Nephron (organoid): ENCODE measurements at regions not wholly inside any gene's neighbourhood (a gene's known extent, or its start where the extent isn't known, plus 50 kb on each side); places are given as distances from the start of the nearest gene placed in this dataset.

Experiments used
- H3K27ac Mint-ChIP-seq, 3 experiments: 2 replicates each; pipeline ENCODE4 v1.8.0; 2020; ENCODE audit warnings: mixed read lengths in 3 of 3, mild to moderate bottlenecking in 2 of 3, moderate library complexity in 1 of 3
- H3K27me3 Mint-ChIP-seq: 2 replicates; pipeline ENCODE4 v1.8.0; 2021; ENCODE audit warnings: low read depth, mild to moderate bottlenecking, moderate library complexity, mixed read lengths
- H3K36me3 Mint-ChIP-seq: 2 replicates; pipeline ENCODE4 v1.8.0; 2020; ENCODE audit warnings: low read depth, mixed read lengths
- H3K4me1 Mint-ChIP-seq: 2 replicates; pipeline ENCODE4 v1.8.0; 2020; ENCODE audit warnings: mixed read lengths
- H3K4me3 Mint-ChIP-seq, 3 experiments: 2 replicates each; pipeline ENCODE4 v1.8.0; 2020; ENCODE audit warnings: mild to moderate bottlenecking in 3 of 3, mixed read lengths in 3 of 3, moderate library complexity in 2 of 3
- H3K9me3 Mint-ChIP-seq: 2 replicates; pipeline ENCODE4 v1.8.0; 2020; ENCODE audit warnings: mixed read lengths
- CTCF ChIP-seq, 3 experiments: fragments of 200-600 bp; sonication (generic); IDR thresholded peaks; one replicate each; pipeline ENCODE4 v1.5.0; 2021; ENCODE audit warnings: antibody characterized with exemption in 3 of 3; ENCODE audit not compliant: unreplicated experiment in 3 of 3

GRCh38 chr18:40048886-40049650, 1906.0 kb upstream of the PIK3C3 start:
- H3K4me1 Mint-ChIP-seq, result no peaks in the 10 kb centered on the region
- H3K27me3 Mint-ChIP-seq, result no peaks in the 10 kb centered on the region
- no peak for TF ChIP-seq CTCF (IDR thresholded peaks at IDR 0.05; ENCODE audit: unreplicated experiment in 3 of 3)
- no peaks in the 10 kb centered on the region for H3K36me3 Mint-ChIP-seq
- H3K9me3 Mint-ChIP-seq, result peaks cover 3% of the 10 kb centered on the region
- H3K27ac Mint-ChIP-seq, result no peak overlapping the region
- no peak overlapping the region for H3K4me3 Mint-ChIP-seq

GRCh38 chr18:40048253-40048652, 1906.8 kb upstream of the PIK3C3 start:
- Mint-ChIP-seq H3K9me3 (peaks cover 3% of the 10 kb centered on the region), H3K4me3 (no peak overlapping the region), H3K4me1 (no peaks in the 10 kb centered on the region), H3K27ac (no peak overlapping the region), H3K27me3 (no peaks in the 10 kb centered on the region), H3K36me3 (no peaks in the 10 kb centered on the region)
- TF ChIP-seq CTCF (IDR thresholded peaks at IDR 0.05; ENCODE audit: unreplicated experiment in 3 of 3), result no peak

GRCh38 chr18:40046596-40046995, 1908.4 kb upstream of the PIK3C3 start:
- no peak for TF ChIP-seq CTCF (IDR thresholded peaks at IDR 0.05; ENCODE audit: unreplicated experiment in 3 of 3)
- no peak overlapping the region for H3K4me3 Mint-ChIP-seq
- H3K36me3 Mint-ChIP-seq, result no peaks in the 10 kb centered on the region
- H3K27me3 Mint-ChIP-seq, result no peaks in the 10 kb centered on the region
- H3K27ac Mint-ChIP-seq, result no peak overlapping the region
- no peaks in the 10 kb centered on the region for H3K4me1 Mint-ChIP-seq
- H3K9me3 Mint-ChIP-seq, result peaks cover 3% of the 10 kb centered on the region

- Mint-ChIP-seq H3K4me3 (no peak overlapping the region), H3K4me1 (no peaks in the 10 kb centered on the region), H3K36me3 (no peaks in the 10 kb centered on the region), H3K27me3 (peaks cover 5% of the 10 kb centered on the region), H3K9me3 (peaks cover 3% of the 10 kb centered on the region), H3K27ac (no peak overlapping the region)
- TF ChIP-seq CTCF (IDR thresholded peaks at IDR 0.05; ENCODE audit: unreplicated experiment in 3 of 3), result no peak
Observed at GRCh38 chr18:40041951-40042350, 1913.1 kb upstream of the PIK3C3 start.

- Mint-ChIP-seq H3K27ac (no peak overlapping the region), H3K4me3 (no peak overlapping the region), H3K27me3 (peaks cover 5% of the 10 kb centered on the region)
Observed at GRCh38 chr18:40040574-40040973, 1914.5 kb upstream of the PIK3C3 start.

More at GRCh38 chr18:40040574-40040973, 1914.5 kb upstream of the PIK3C3 start:
- Mint-ChIP-seq H3K36me3 (no peaks in the 10 kb centered on the region), H3K4me1 (no peaks in the 10 kb centered on the region), H3K9me3 (no peaks in the 10 kb centered on the region)
- no peak for TF ChIP-seq CTCF (IDR thresholded peaks at IDR 0.05; ENCODE audit: unreplicated experiment in 3 of 3)
